ENCODE measurements at regions not wholly inside any gene's neighbourhood (a gene's known extent, or its start where the extent isn't known, plus 50 kb on each side); places are given as distances from the start of the nearest gene placed in this dataset.
A peak's percentile ranks its signal among the peaks of the same experiment; 100 is the strongest.

DNA sequence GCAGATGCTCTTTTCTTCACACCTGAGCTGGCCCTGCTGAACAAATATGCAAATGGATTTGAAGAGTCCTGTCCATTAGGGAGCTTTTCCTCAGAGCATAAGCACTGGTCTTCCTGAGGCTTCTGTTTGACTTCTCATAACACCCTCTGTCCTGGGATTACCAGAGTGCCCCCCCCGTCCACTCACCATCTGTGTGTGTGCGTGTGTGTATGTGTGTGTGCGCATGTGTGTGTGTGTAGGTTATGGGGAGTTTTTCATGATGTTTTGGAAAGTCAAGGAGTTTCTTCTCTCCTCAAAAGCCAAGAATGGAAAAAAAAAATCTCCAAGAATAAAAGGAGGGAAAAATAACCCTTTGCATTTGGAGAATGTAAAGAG lies 57.7 kb upstream of the COMTD1 start:
- 90 to 98% (median 98%) methylated on average over 3 of the region's 3 CpGs for WGBS, 4 donors

DNA sequence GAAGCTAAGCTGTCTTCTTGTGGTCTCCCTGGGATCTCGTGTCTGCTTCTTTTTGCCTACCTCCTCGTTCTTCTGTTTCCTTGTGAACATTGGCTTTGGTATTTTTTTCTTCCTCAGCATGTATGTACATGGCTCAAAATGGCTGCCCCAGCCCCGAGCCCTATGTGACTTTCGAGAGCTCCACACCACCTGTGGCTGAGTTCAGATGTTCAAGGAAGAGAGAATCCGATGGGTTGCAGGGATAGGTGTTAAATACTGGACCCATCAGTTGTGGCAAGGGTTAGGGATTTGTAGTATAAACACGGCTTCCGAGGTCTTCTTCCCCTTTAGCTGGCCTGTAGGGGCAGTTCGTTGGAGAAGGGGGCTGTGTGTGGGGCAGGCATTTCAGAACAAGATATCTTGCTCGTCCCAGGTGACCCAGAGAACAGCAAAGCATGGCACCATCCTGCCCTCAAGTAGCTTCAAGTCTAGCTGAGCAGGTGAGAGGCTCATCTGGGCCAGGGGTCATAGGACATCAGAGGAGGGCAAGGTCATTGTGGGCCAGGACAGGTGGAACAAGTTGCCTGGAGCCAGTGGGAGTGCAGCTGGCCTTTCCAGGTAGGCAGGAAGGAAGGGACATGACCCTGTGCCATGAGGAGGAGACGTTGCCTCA lies 57.2 kb upstream of the COMTD1 start:
- no peaks in the 10 kb centered on the region for H3K9me3 ChIP-seq (replicated peaks in 1 of 3)
- no peak for TF ChIP-seq POLR2A (IDR thresholded peaks at IDR 0.05)
- TF ChIP-seq, protein P1, sequence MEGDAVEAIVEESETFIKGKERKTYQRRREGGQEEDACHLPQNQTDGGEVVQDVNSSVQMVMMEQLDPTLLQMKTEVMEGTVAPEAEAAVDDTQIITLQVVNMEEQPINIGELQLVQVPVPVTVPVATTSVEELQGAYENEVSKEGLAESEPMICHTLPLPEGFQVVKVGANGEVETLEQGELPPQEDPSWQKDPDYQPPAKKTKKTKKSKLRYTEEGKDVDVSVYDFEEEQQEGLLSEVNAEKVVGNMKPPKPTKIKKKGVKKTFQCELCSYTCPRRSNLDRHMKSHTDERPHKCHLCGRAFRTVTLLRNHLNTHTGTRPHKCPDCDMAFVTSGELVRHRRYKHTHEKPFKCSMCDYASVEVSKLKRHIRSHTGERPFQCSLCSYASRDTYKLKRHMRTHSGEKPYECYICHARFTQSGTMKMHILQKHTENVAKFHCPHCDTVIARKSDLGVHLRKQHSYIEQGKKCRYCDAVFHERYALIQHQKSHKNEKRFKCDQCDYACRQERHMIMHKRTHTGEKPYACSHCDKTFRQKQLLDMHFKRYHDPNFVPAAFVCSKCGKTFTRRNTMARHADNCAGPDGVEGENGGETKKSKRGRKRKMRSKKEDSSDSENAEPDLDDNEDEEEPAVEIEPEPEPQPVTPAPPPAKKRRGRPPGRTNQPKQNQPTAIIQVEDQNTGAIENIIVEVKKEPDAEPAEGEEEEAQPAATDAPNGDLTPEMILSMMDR (IDR thresholded peaks at IDR 0.05): no peak
- intact Hi-C loops (cut with DNase I): no loop called here

More for the DNA sequence above, 57.7 kb upstream of the COMTD1 start:
- no peak for DNase-seq
- Histone ChIP-seq H3K4me3 (no peak overlapping the region), H3K4me1 (replicated peaks in 1 of 2) (peaks cover 8 to 33% of the 10 kb centered on the region in 2 donors), H3K36me3 (replicated peaks in 1 of 2) (no peaks in the 10 kb centered on the region), H3K9me3 (replicated peaks in 1 of 3) (no peaks in the 10 kb centered on the region), H3K27me3 (no peaks in the 10 kb centered on the region), H3K27ac (peak overlapping the region in 1 of 5 donors; percentile 97)
- TF ChIP-seq, protein P1 (IDR thresholded peaks at IDR 0.05): no peak
- no peak for TF ChIP-seq POLR2A (IDR thresholded peaks at IDR 0.05)
- intact Hi-C loops (cut with DNase I): no loop called here

DNA sequence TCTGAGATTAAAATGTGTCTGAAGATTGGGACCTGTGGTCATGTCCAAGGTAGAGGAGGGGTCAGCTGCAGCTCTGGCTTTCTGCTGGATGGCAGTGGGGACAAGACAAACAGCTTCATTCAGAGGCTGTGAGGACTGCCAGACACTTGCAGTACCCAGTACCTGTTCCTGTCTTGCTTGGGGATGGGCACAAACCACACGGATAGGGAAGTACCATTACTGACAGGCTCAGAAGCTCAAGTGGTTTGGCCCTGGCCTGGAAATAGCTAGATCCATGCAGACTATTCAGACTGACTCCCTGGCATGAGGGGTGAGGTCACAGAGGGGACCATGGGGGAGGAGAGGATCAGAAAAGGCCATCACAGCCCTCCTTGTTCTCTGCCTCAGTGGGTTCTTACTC lies 56.0 kb upstream of the COMTD1 start:
- TF ChIP-seq, protein P1 (IDR thresholded peaks at IDR 0.05): no peak
- TF ChIP-seq POLR2A (IDR thresholded peaks at IDR 0.05): no peak
- peaks cover 8 to 25% of the 10 kb centered on the region in 2 donors for H3K4me1 ChIP-seq (replicated peaks in 1 of 2)
- H3K27ac ChIP-seq: no peak overlapping the region
- no peaks in the 10 kb centered on the region for H3K36me3 ChIP-seq (replicated peaks in 1 of 2)
- no peaks in the 10 kb centered on the region for H3K9me3 ChIP-seq (replicated peaks in 1 of 3)
- no peak for DNase-seq
- intact Hi-C loops (cut with DNase I): no loop called here
- no peak overlapping the region for H3K4me3 ChIP-seq
- 70 to 89% (median 80%) methylated on average over 1 of the region's 1 CpG for WGBS, 4 donors
- no peaks in the 10 kb centered on the region for H3K27me3 ChIP-seq

More for the DNA sequence above, 57.2 kb upstream of the COMTD1 start:
- Histone ChIP-seq H3K36me3 (replicated peaks in 1 of 2) (no peaks in the 10 kb centered on the region), H3K27ac (no peak overlapping the region), H3K4me3 (no peak overlapping the region), H3K27me3 (no peaks in the 10 kb centered on the region), H3K4me1 (replicated peaks in 1 of 2) (peaks cover 8 to 33% of the 10 kb centered on the region in 2 donors)
- no peak for DNase-seq
- 93 to 97% (median 96%) methylated on average over 10 of the region's 10 CpGs for WGBS, 4 donors

DNA sequence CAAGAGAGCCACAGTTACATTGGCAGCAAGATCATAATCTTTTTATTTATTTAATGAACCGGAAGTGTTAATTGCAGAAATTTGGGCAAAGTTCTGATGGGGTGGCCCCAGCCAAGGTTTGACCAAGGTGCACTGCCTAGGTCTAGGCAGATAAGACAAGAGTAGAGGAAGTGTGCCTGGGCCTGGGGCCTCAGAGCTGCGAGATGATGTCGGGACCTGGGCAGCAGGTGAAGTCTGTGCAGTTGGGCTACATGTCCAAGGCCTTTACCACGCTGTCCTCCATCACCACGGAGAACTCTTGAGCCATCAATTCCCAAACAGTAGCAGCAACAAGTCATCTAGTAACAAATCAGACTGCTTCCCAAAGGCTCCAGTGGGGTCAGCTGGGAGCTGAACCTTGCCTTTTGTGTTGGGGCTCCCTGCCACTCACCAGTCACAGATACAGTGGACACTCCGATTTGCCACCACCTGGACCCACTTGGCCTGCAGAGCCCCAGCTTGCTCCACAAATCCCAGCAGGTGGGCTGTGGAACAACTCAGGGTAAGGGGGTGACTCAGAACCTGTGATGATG lies 52.5 kb upstream of the COMTD1 start:
- peaks cover 12% of the 10 kb centered on the region in 2 donors for H3K4me1 ChIP-seq (replicated peaks in 1 of 2)
- no peaks in the 10 kb centered on the region for H3K9me3 ChIP-seq (replicated peaks in 1 of 3)
- no peak for DNase-seq
- no peak for TF ChIP-seq POLR2A (IDR thresholded peaks at IDR 0.05)
- TF ChIP-seq, protein P1 (IDR thresholded peaks at IDR 0.05): no peak
- intact Hi-C loops (cut with DNase I): no loop called here
- 90 to 95% (median 91%) methylated on average over 6 of the region's 6 CpGs for WGBS, 4 donors
- H3K4me3 ChIP-seq: no peak overlapping the region
- no peaks in the 10 kb centered on the region for H3K27me3 ChIP-seq
- H3K27ac ChIP-seq: no peak overlapping the region
- H3K36me3 ChIP-seq (replicated peaks in 1 of 2): no peaks in the 10 kb centered on the region
